ENCODE measurements at regions not wholly inside any gene's neighbourhood (a gene's known extent, or its start where the extent isn't known, plus 50 kb on each side); places are given as distances from the start of the nearest gene placed in this dataset.

- no peak for ATAC-seq
These were observed 74.3 kb upstream of the SOX6 start for GRCh38 chr11:16430674-16431073.

- ATAC-seq = no peak
These were observed 65.5 kb upstream of the SOX6 start for GRCh38 chr11:16421826-16422225.

DNA sequence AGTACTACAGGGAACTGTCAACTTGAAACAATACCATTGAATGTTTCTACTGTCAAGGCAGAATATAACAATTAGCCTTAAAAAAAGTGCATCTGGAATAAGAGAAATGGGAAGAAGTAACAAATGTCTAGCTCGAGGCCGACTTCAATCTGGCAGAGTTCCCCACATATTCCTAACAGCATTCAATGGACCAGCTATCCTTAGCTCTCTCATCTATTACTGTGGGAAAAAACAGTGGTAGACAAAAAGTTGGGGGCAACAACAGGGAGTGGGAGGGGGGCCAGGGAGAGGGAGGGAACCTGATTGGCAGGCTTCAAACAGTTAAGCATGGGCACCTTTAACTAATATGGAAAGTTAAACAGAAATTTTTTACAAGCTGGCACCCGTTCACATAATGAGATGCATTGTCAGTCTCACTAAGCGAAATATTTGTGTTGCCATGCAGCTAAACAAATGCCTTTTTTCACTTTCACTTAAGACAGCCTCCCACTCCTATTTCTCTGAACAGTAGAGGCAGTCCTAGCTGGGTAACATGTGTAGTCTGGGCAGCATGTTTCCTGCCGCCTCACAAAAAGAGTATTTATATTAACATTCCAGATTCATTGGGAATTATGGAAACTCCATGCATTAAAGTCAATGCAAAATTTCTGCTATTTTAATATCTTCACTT lies 62.2 kb upstream of the SOX6 start:
- ATAC-seq = no peak

GRCh38 chr11:16412525-16413172 lies 56.3 kb upstream of the SOX6 start:
- ATAC-seq = no peak

- no peak for ATAC-seq
These were observed 54.1 kb upstream of the SOX6 start for GRCh38 chr11:16410479-16410878.

- no peak for ATAC-seq
These were observed 52.3 kb upstream of the SOX6 start for GRCh38 chr11:16408619-16409018.

DNA sequence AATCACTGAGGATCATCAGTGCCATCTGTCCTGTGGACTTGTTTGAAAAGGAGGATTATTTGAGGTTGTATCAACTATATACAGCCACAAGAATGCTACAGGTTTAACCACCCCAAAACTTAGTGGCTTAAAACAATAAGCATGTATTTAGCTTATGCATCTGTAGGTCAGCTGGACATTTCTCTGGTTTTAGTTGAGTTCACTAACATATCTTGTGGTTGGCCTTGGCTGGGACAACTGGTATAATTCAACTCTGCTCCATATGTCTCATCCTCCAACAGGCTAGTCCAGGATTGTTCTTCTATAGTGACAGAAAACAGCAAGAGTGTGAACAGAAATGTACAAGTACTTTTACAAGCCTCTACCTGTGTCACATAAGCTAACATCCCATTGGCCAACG lies 49.9 kb upstream of the SOX6 start:
- ATAC-seq = no peak
